HG03439 (cell line): ENCODE measurements at regions not wholly inside any gene's neighbourhood (a gene's known extent, or its start where the extent isn't known, plus 50 kb on each side); places are given as distances from the start of the nearest gene placed in this dataset.
"Not testable (repeated sequence)": the region's sequence is repeated elsewhere in the genome, so short reads cannot be mapped to it uniquely, and the experiment has no call there.

Source experiments
- ATAC-seq: cut with Tn5 transposase; IDR thresholded peaks from one replicate; pipeline ENCODE4 v1.9.1; 2021; ENCODE audit warnings: mild to moderate bottlenecking, moderate library complexity; ENCODE audit not compliant: unreplicated experiment

- no peak for ATAC-seq
These were observed 67.7 kb downstream of the SMIM20 start for GRCh38 chr4:25981749-25982148.

GRCh38 chr4:25982962-25983361 lies 68.9 kb downstream of the SMIM20 start:
- no peak for ATAC-seq

- ATAC-seq, result no peak
These were observed 70.2 kb downstream of the SMIM20 start for GRCh38 chr4:25984266-25984665.

GRCh38 chr4:25984796-25985195 lies 70.8 kb downstream of the SMIM20 start:
- ATAC-seq, result no peak

- ATAC-seq, result no peak
These were observed 72.8 kb downstream of the SMIM20 start for GRCh38 chr4:25986807-25987206.

GRCh38 chr4:25991340-25991739 lies 77.3 kb downstream of the SMIM20 start:
- ATAC-seq, result no peak

GRCh38 chr4:25993395-25994185 lies 79.6 kb downstream of the SMIM20 start:
- peak; percentile 62 for ATAC-seq

- not testable (repeated sequence) for ATAC-seq
These were observed 80.6 kb downstream of the SMIM20 start for GRCh38 chr4:25994577-25994976.

GRCh38 chr4:26000274-26000950 lies 86.4 kb downstream of the SMIM20 start:
- ATAC-seq, result no peak

GRCh38 chr4:26001413-26001812 lies 87.4 kb downstream of the SMIM20 start:
- no peak for ATAC-seq

GRCh38 chr4:26001816-26002215 lies 87.8 kb downstream of the SMIM20 start:
- ATAC-seq, result no peak

GRCh38 chr4:26003056-26003455 lies 89.0 kb downstream of the SMIM20 start:
- ATAC-seq, result no peak

- no peak for ATAC-seq
These were observed 90.3 kb downstream of the SMIM20 start for GRCh38 chr4:26004290-26004689.

GRCh38 chr4:26005764-26006163 lies 91.7 kb downstream of the SMIM20 start:
- ATAC-seq, result no peak

GRCh38 chr4:26008737-26009136 lies 94.7 kb downstream of the SMIM20 start:
- no peak for ATAC-seq

- no peak for ATAC-seq
These were observed 95.5 kb downstream of the SMIM20 start for GRCh38 chr4:26009502-26009901.

- no peak for ATAC-seq
These were observed 96.3 kb downstream of the SMIM20 start for GRCh38 chr4:26010304-26010703.

GRCh38 chr4:26013629-26014028 lies 99.6 kb downstream of the SMIM20 start:
- ATAC-seq, result no peak

GRCh38 chr4:26015133-26015651 lies 101.2 kb downstream of the SMIM20 start:
- ATAC-seq, result no peak

- no peak for ATAC-seq
These were observed 101.9 kb downstream of the SMIM20 start for GRCh38 chr4:26015906-26016305.

- no peak for ATAC-seq
These were observed 103.5 kb downstream of the SMIM20 start for GRCh38 chr4:26017531-26017930.
